ENCODE measurements at regions not wholly inside any gene's neighbourhood (a gene's known extent, or its start where the extent isn't known, plus 50 kb on each side); places are given as distances from the start of the nearest gene placed in this dataset.

- no peak overlapping the region for H3K4me2 ChIP-seq (ENCODE audit: insufficient read depth, low read length)
- no peak for DNase-seq (ENCODE audit: insufficient read length, low spot score, missing footprints)
- no peak overlapping the region for H2AFZ ChIP-seq (ENCODE audit: low read length)
These were observed 981.9 kb upstream of the TENM3 start for GRCh38 chr4:181261279-181261678.

GRCh38 chr4:181264893-181265292, 978.3 kb upstream of the TENM3 start:
- Histone ChIP-seq H3K36me3 (ENCODE audit: insufficient read depth, low read length) (no peaks in the 10 kb centered on the region), H3K9me3 (ENCODE audit: low read depth, low read length) (no peaks in the 10 kb centered on the region), H2AFZ (ENCODE audit: low read length) (no peak overlapping the region), H3K4me2 (ENCODE audit: insufficient read depth, low read length) (no peak overlapping the region), H4K20me1 (ENCODE audit: insufficient read depth, low read length) (no peaks in the 10 kb centered on the region), H3K27me3 (ENCODE audit: insufficient read depth, low read length) (no peaks in the 10 kb centered on the region), H3K4me3 (ENCODE audit: insufficient read depth, low read length) (no peak overlapping the region), H3K27ac (ENCODE audit: low read depth, low read length) (no peak overlapping the region), H3K4me1 (ENCODE audit: insufficient read depth, low read length) (no peaks in the 10 kb centered on the region), H3K79me2 (ENCODE audit: insufficient read depth, low read length) (no peaks in the 10 kb centered on the region)
- no peak for TF ChIP-seq CTCF (IDR thresholded peaks at IDR 0.05; ENCODE audit: extremely low read depth, low read depth, low read length)
- no peak for DNase-seq (ENCODE audit: insufficient read length, low spot score, missing footprints)

More at GRCh38 chr4:181261279-181261678, 981.9 kb upstream of the TENM3 start:
- no peak for TF ChIP-seq CTCF (IDR thresholded peaks at IDR 0.05; ENCODE audit: extremely low read depth, low read depth, low read length)
- no peak overlapping the region for H3K4me3 ChIP-seq (ENCODE audit: insufficient read depth, low read length)
- no peaks in the 10 kb centered on the region for H4K20me1 ChIP-seq (ENCODE audit: insufficient read depth, low read length)
- no peaks in the 10 kb centered on the region for H3K9me3 ChIP-seq (ENCODE audit: low read depth, low read length)
- no peak overlapping the region for H3K27ac ChIP-seq (ENCODE audit: low read depth, low read length)
- no peaks in the 10 kb centered on the region for H3K79me2 ChIP-seq (ENCODE audit: insufficient read depth, low read length)
- no peaks in the 10 kb centered on the region for H3K36me3 ChIP-seq (ENCODE audit: insufficient read depth, low read length)
- H3K4me1 ChIP-seq (ENCODE audit: insufficient read depth, low read length) = no peaks in the 10 kb centered on the region
- H3K27me3 ChIP-seq (ENCODE audit: insufficient read depth, low read length) = no peaks in the 10 kb centered on the region

GRCh38 chr4:181265370-181265769, 977.8 kb upstream of the TENM3 start:
- H3K27me3 ChIP-seq (ENCODE audit: insufficient read depth, low read length) = no peaks in the 10 kb centered on the region
- no peaks in the 10 kb centered on the region for H3K4me1 ChIP-seq (ENCODE audit: insufficient read depth, low read length)
- H3K27ac ChIP-seq (ENCODE audit: low read depth, low read length) = no peak overlapping the region
- no peaks in the 10 kb centered on the region for H4K20me1 ChIP-seq (ENCODE audit: insufficient read depth, low read length)
- no peak for DNase-seq (ENCODE audit: insufficient read length, low spot score, missing footprints)
- H3K79me2 ChIP-seq (ENCODE audit: insufficient read depth, low read length) = no peaks in the 10 kb centered on the region
- H2AFZ ChIP-seq (ENCODE audit: low read length) = no peak overlapping the region
- no peak overlapping the region for H3K4me2 ChIP-seq (ENCODE audit: insufficient read depth, low read length)
- H3K36me3 ChIP-seq (ENCODE audit: insufficient read depth, low read length) = no peaks in the 10 kb centered on the region
- H3K9me3 ChIP-seq (ENCODE audit: low read depth, low read length) = no peaks in the 10 kb centered on the region
- no peak for TF ChIP-seq CTCF (IDR thresholded peaks at IDR 0.05; ENCODE audit: extremely low read depth, low read depth, low read length)
- no peak overlapping the region for H3K4me3 ChIP-seq (ENCODE audit: insufficient read depth, low read length)

- no peaks in the 10 kb centered on the region for H3K9me3 ChIP-seq (ENCODE audit: low read depth, low read length)
- no peak for DNase-seq (ENCODE audit: insufficient read length, low spot score, missing footprints)
- H2AFZ ChIP-seq (ENCODE audit: low read length) = no peak overlapping the region
- H3K4me3 ChIP-seq (ENCODE audit: insufficient read depth, low read length) = no peak overlapping the region
- H3K36me3 ChIP-seq (ENCODE audit: insufficient read depth, low read length) = no peaks in the 10 kb centered on the region
- no peaks in the 10 kb centered on the region for H3K27me3 ChIP-seq (ENCODE audit: insufficient read depth, low read length)
- no peak for TF ChIP-seq CTCF (IDR thresholded peaks at IDR 0.05; ENCODE audit: extremely low read depth, low read depth, low read length)
- H3K4me1 ChIP-seq (ENCODE audit: insufficient read depth, low read length) = no peaks in the 10 kb centered on the region
- no peak overlapping the region for H3K4me2 ChIP-seq (ENCODE audit: insufficient read depth, low read length)
- H4K20me1 ChIP-seq (ENCODE audit: insufficient read depth, low read length) = no peaks in the 10 kb centered on the region
- H3K79me2 ChIP-seq (ENCODE audit: insufficient read depth, low read length) = no peaks in the 10 kb centered on the region
- H3K27ac ChIP-seq (ENCODE audit: low read depth, low read length) = no peak overlapping the region
These were observed 972.0 kb upstream of the TENM3 start for GRCh38 chr4:181271116-181271640.
